SK-N-SH (cell line): ENCODE measurements at regions not wholly inside any gene's neighbourhood (a gene's known extent, or its start where the extent isn't known, plus 50 kb on each side); places are given as distances from the start of the nearest gene placed in this dataset.

Source experiments
- CTCF ChIP-seq: fragments of 200-600 bp; sonication (generic); IDR thresholded peaks from 2 replicates; pipeline ENCODE4 v1.6.1; 2017; ENCODE audit warnings: antibody characterized with exemption, mild to moderate bottlenecking, moderate library complexity
- EP300 ChIP-seq, 2 experiments: IDR thresholded peaks; 2 replicates each; pipeline versions ENCODE4 v1.4.0 to v1.6.1; 2012; ENCODE audit warnings: borderline replicate concordance in 1 of 2, low read depth in 1 of 2, low read length in 1 of 2
- EZH2phosphoT487 ChIP-seq: fragments of 200-600 bp; sonication (generic); IDR thresholded peaks from 2 replicates; pipeline ENCODE4 v1.6.1; 2017; ENCODE audit warnings: low read depth, mixed run types, mild to moderate bottlenecking, antibody characterized with exemption, moderate library complexity, borderline replicate concordance
- MAX ChIP-seq: IDR thresholded peaks from 2 replicates; pipeline ENCODE4 v1.4.0; 2012; ENCODE audit warnings: low read depth
- PBX3 ChIP-seq: IDR thresholded peaks from 2 replicates; pipeline ENCODE4; 2012
- POLR2AphosphoS5 ChIP-seq: IDR thresholded peaks from 2 replicates; pipeline ENCODE4 v1.6.1; 2012; ENCODE audit warnings: low read depth, low read length
- RFX5 ChIP-seq: IDR thresholded peaks from 2 replicates; pipeline ENCODE4 v1.6.1; 2012; ENCODE audit warnings: mild to moderate bottlenecking, improper control_type of control experiment, low read length
- TAF1 ChIP-seq: IDR thresholded peaks from 2 replicates; pipeline ENCODE4 v1.6.1; 2012; ENCODE audit warnings: low read depth, mild to moderate bottlenecking, low read length, moderate library complexity, borderline replicate concordance
- TEAD4 ChIP-seq: IDR thresholded peaks from 2 replicates; pipeline ENCODE4 v1.4.0; 2012; ENCODE audit warnings: mild to moderate bottlenecking, borderline replicate concordance; ENCODE audit not compliant: insufficient read depth
- YY1 ChIP-seq: IDR thresholded peaks from 2 replicates; pipeline ENCODE4 v1.4.0; 2012; ENCODE audit warnings: low read depth, mild to moderate bottlenecking

- TF ChIP-seq EP300 (IDR thresholded peaks at IDR 0.05; ENCODE audit: borderline replicate concordance in 1 of 2, low read depth in 1 of 2, low read length in 1 of 2) (no peak), TEAD4 (no peak), CTCF (no peak), POLR2AphosphoS5 (no peak), TAF1 (no peak), PBX3 (no peak), RFX5 (no peak), YY1 (no peak), EZH2phosphoT487 (no peak), MAX (no peak)
Measured at GRCh38 chr20:24769878-24770627, 179.0 kb upstream of the CST7 start.
